Fibroblast of lung (primary cell): ENCODE measurements at regions not wholly inside any gene's neighbourhood (a gene's known extent, or its start where the extent isn't known, plus 50 kb on each side); places are given as distances from the start of the nearest gene placed in this dataset.

Source experiments
- DNase-seq, 2 donors: peaks; one replicate each; pipeline versions ENCODE4 v3.0.0 to v3.0.0-alpha.2; 2010; ENCODE audit warnings: low read depth in 2 of 2
- H2AFZ ChIP-seq: 2 replicates; pipeline ENCODE4 v1.5.1; 2012; ENCODE audit warnings: low read length, control low read depth, inconsistent platforms
- H3K27ac ChIP-seq: 2 replicates; pipeline ENCODE4 v1.5.1; 2011; ENCODE audit warnings: low read length, control low read depth; ENCODE audit not compliant: insufficient read depth
- H3K27me3 ChIP-seq: 2 replicates; pipeline ENCODE4 v1.5.1; 2011; ENCODE audit warnings: mild to moderate bottlenecking, low read length; ENCODE audit not compliant: control insufficient read depth, insufficient read depth
- H3K36me3 ChIP-seq: 2 replicates; pipeline ENCODE4 v1.5.1; 2011; ENCODE audit warnings: low read length; ENCODE audit not compliant: control insufficient read depth, insufficient read depth
- H3K4me1 ChIP-seq: 2 replicates; pipeline ENCODE4 v1.5.1; 2011; ENCODE audit warnings: low read length; ENCODE audit not compliant: control insufficient read depth, insufficient read depth; ENCODE audit errors: extremely low read depth
- H3K4me2 ChIP-seq: 2 replicates; pipeline ENCODE4 v1.5.1; 2011; ENCODE audit warnings: low read length, control low read depth; ENCODE audit not compliant: insufficient read depth; ENCODE audit errors: extremely low read depth
- H3K4me3 ChIP-seq, 4 experiments: fragments of 200-600 bp in 1 of 4; sonication (generic) in 1 of 4; replicated peaks in 1 of 4; 2 replicates each; pipeline ENCODE4 v1.5.1; 2011 to 2016; ENCODE audit warnings: low read length in 4 of 4, low read depth in 3 of 4, mild to moderate bottlenecking in 3 of 4, control low read depth in 2 of 4, inconsistent platforms in 1 of 4, mixed read lengths in 1 of 4; ENCODE audit not compliant: insufficient read depth in 1 of 4; ENCODE audit errors: control extremely low read depth in 1 of 4
- H3K79me2 ChIP-seq: 2 replicates; pipeline ENCODE4 v1.5.1; 2012; ENCODE audit warnings: mild to moderate bottlenecking, low read length, inconsistent platforms; ENCODE audit not compliant: control insufficient read depth, insufficient read depth
- H3K9ac ChIP-seq: 2 replicates; pipeline ENCODE4 v1.5.1; 2011; ENCODE audit warnings: mild to moderate bottlenecking, low read length, control low read depth; ENCODE audit not compliant: insufficient read depth
- H3K9me3 ChIP-seq: 2 replicates; pipeline ENCODE4 v1.5.1; 2012; ENCODE audit warnings: low read depth, low read length; ENCODE audit not compliant: control insufficient read depth, insufficient read depth
- H4K20me1 ChIP-seq: 2 replicates; pipeline ENCODE4 v1.5.1; 2011; ENCODE audit warnings: low read length; ENCODE audit not compliant: control insufficient read depth, insufficient read depth; ENCODE audit errors: extremely low read depth
- CTCF ChIP-seq, 2 donors: IDR thresholded peaks in 1 of 2; conservative IDR thresholded peaks in 1 of 2; 1 replicate in 1 of 2; 2 replicates in 1 of 2; pipeline ENCODE4 v1.5.1; 2011 to 2012; ENCODE audit warnings: low read length in 2 of 2, control low read depth in 1 of 2, inconsistent platforms in 1 of 2, low read depth in 1 of 2, mild to moderate bottlenecking in 1 of 2
- EZH2 ChIP-seq: IDR thresholded peaks from 2 replicates; pipeline ENCODE4 v1.5.1; 2012; ENCODE audit warnings: low read length, control low read depth, mild to moderate bottlenecking; ENCODE audit errors: missing control alignments

DNA sequence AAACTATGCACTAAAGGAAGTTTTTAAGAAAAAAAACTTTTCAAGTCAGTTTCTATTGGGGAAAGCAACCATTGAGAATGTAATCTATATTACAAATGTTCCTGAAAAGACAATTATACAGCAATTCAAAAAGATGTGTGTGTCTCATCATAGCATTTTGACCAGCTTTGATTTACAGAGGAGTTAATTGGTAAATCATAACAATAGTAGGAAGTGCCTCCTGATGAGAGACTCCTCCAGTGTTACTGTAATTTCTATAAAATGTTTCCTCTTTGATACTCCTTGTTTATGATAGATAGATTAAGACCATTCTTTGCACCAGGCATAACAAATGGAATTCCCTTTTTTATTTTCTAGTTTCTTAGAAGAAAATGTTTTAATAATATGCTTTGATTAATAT, 249.9 kb downstream of the CALCRL start:
- Histone ChIP-seq H4K20me1 (no peaks in the 10 kb centered on the region), H3K9me3 (no peaks in the 10 kb centered on the region), H2AFZ (no peak overlapping the region), H3K9ac (no peak overlapping the region), H3K36me3 (no peaks in the 10 kb centered on the region), H3K4me1 (no peaks in the 10 kb centered on the region), H3K27me3 (no peaks in the 10 kb centered on the region), H3K4me2 (no peak overlapping the region), H3K4me3 (no peak overlapping the region), H3K79me2 (no peaks in the 10 kb centered on the region), H3K27ac (no peak overlapping the region)
- DNase-seq: no peak
- no peak for TF ChIP-seq CTCF (conservative IDR thresholded peaks at IDR 0.05 in 1 of 2, IDR thresholded peaks at IDR 0.05 in 1 of 2; ENCODE audit: low read depth in 1 of 2, low read length in 2 of 2)
- no peak for TF ChIP-seq EZH2

GRCh38 chr2:187194049-187194448, 254.0 kb downstream of the CALCRL start:
- Histone ChIP-seq H3K4me3 (no peak overlapping the region), H4K20me1 (no peaks in the 10 kb centered on the region), H3K27ac (no peak overlapping the region), H3K79me2 (no peaks in the 10 kb centered on the region), H2AFZ (no peak overlapping the region), H3K4me2 (no peak overlapping the region), H3K9ac (no peak overlapping the region), H3K9me3 (no peaks in the 10 kb centered on the region), H3K27me3 (no peaks in the 10 kb centered on the region), H3K36me3 (no peaks in the 10 kb centered on the region), H3K4me1 (no peaks in the 10 kb centered on the region)
- TF ChIP-seq CTCF (conservative IDR thresholded peaks at IDR 0.05 in 1 of 2, IDR thresholded peaks at IDR 0.05 in 1 of 2; ENCODE audit: low read depth in 1 of 2, low read length in 2 of 2): no peak
- TF ChIP-seq EZH2: no peak
- no peak for DNase-seq

DNA sequence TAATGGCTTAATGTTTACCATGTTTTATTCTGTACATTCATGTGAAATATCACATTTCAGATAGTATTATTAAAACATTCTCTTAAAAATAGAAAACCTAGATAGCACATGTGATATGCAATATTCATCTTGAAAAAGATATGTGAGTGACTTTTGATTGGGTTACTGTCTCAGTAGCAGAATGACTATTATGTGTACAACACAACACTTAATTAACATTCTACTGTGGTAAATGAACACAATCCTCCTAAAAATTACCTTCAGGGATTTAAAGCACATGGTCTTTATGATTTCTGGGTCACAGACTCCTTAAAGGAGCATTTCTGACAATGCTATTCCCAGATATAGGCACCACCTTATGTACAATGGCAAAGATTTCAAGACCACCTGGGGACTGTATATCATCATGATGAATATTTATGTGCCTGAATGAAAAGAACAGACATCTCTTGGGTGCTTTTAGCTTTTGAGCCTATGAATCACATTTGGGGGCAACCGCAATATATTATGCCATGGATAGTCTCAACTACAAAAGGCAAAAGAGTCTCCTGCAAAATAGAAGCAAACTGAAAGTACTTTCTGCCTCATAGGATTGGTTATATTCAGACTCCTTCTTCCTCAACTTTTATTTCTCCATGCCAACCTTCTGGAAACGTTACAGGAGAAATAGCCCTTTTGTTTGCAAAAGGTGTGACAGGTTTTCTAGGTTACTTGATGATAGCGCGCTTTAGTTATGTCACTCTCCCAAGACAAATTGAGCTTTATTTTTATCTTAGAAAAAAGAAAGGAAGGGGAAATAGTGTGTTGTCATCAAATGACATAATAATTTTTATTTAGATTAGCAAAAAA, 259.0 kb downstream of the CALCRL start:
- no peak for TF ChIP-seq EZH2
- no peak for TF ChIP-seq CTCF (conservative IDR thresholded peaks at IDR 0.05 in 1 of 2, IDR thresholded peaks at IDR 0.05 in 1 of 2; ENCODE audit: low read depth in 1 of 2, low read length in 2 of 2)
- peak in 1 of 2 donors; percentile 47 for DNase-seq
- no peak overlapping the region for H3K4me3 ChIP-seq

More for the DNA sequence above, 259.0 kb downstream of the CALCRL start:
- H3K4me2 ChIP-seq: no peak overlapping the region
- H2AFZ ChIP-seq: no peak overlapping the region
- no peak overlapping the region for H3K27ac ChIP-seq
- no peaks in the 10 kb centered on the region for H3K36me3 ChIP-seq
- H3K9me3 ChIP-seq: no peaks in the 10 kb centered on the region
- H3K79me2 ChIP-seq: no peaks in the 10 kb centered on the region
- no peaks in the 10 kb centered on the region for H3K27me3 ChIP-seq
- H4K20me1 ChIP-seq: no peaks in the 10 kb centered on the region
- no peaks in the 10 kb centered on the region for H3K4me1 ChIP-seq
- no peak overlapping the region for H3K9ac ChIP-seq
